ENCODE measurements at regions not wholly inside any gene's neighbourhood (a gene's known extent, or its start where the extent isn't known, plus 50 kb on each side); places are given as distances from the start of the nearest gene placed in this dataset.

DNA sequence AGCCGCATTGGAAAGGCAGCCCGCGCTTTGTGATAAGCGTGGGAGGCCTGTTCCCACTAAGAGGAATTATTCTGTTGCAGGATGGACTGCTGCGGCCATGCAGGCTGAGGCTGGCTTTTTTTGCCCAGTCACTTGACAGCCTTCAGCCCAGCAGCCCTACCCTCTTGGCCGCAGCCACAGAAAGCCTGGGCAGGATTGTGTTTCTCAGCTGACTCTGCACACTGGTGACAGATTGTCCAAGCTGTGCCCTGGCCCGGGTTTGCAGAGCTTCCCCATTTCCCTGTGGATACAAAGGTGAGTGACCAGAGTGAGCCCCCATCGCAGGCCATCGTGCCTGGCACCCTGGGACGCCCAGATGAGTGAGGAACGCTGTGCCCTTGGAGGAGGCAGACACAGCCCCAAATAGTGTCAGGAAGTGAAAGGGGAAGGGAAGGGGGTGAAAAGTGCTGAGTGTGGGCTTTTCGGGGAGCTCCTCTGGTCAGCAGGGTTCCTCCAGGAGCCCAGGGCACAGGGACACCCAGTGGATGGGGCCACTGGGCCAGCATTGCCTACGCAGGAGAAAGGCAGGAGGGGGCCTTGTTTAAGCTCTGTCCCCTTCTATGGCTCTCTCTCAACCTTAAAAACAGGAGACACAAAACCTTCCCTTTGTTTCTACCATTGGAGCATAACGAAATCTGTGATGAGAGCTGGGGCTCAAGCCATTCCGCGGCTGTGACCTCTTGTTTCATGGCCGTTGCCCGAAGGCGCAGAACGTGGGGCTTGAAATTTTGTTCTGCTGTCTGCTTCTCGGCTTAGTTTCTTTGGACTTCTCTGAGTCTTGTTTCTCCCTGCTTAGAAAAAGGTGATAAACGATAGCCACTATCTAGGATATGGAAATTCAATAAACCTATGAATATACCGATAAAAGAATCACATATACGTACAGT, 91.5 kb upstream of the MEF2A start:
- no peak overlapping the region for H3K4me3 Mint-ChIP-seq
- no peak overlapping the region for H3K27ac Mint-ChIP-seq
- H3K36me3 Mint-ChIP-seq, result no peaks in the 10 kb centered on the region
- no peak for DNase-seq (ENCODE audit: low spot score)
- H3K27me3 Mint-ChIP-seq (ENCODE audit: low read depth), result no peaks in the 10 kb centered on the region; the same call in 1 of the 2 replicates
- ChIA-PET POLR2A (no interaction called here), CTCF (interaction anchor here (0.7 to 1.6 kb wide), 2 partner anchors 65 to 230 kb away, joined by 3 to 6 read pairs; no protein-coding TSS in a partner anchor)
- no peak for ATAC-seq
- no peaks in the 10 kb centered on the region for H3K9me3 Mint-ChIP-seq
- TF ChIP-seq TEAD1 (CRISPR knock-in tag; IDR thresholded peaks at IDR 0.05) (no peak), MXD4 (CRISPR knock-in tag; IDR thresholded peaks at IDR 0.05; ENCODE audit: borderline replicate concordance) (no peak), FOXK1 (CRISPR knock-in tag; IDR thresholded peaks at IDR 0.05) (no peak), ZNF423 (CRISPR knock-in tag; IDR thresholded peaks at IDR 0.05) (no peak), CBFB (CRISPR knock-in tag; IDR thresholded peaks at IDR 0.05; ENCODE audit: low read depth) (no peak), NR2C2 (CRISPR knock-in tag; IDR thresholded peaks at IDR 0.05) (no peak), ZNF317 (CRISPR knock-in tag; IDR thresholded peaks at IDR 0.05; ENCODE audit: borderline replicate concordance, low read depth) (no peak), CREB1 (CRISPR knock-in tag; IDR thresholded peaks at IDR 0.05) (no peak), TCF7 (CRISPR knock-in tag; IDR thresholded peaks at IDR 0.05; ENCODE audit: low read depth) (no peak), SMAD3 (CRISPR knock-in tag; IDR thresholded peaks at IDR 0.05; ENCODE audit: borderline replicate concordance) (no peak), IRF2 (CRISPR knock-in tag; IDR thresholded peaks at IDR 0.05; ENCODE audit: borderline replicate concordance, low read depth) (no peak), NR1H2 (CRISPR knock-in tag; IDR thresholded peaks at IDR 0.05) (no peak)
- TF ChIP-seq, protein P1, sequence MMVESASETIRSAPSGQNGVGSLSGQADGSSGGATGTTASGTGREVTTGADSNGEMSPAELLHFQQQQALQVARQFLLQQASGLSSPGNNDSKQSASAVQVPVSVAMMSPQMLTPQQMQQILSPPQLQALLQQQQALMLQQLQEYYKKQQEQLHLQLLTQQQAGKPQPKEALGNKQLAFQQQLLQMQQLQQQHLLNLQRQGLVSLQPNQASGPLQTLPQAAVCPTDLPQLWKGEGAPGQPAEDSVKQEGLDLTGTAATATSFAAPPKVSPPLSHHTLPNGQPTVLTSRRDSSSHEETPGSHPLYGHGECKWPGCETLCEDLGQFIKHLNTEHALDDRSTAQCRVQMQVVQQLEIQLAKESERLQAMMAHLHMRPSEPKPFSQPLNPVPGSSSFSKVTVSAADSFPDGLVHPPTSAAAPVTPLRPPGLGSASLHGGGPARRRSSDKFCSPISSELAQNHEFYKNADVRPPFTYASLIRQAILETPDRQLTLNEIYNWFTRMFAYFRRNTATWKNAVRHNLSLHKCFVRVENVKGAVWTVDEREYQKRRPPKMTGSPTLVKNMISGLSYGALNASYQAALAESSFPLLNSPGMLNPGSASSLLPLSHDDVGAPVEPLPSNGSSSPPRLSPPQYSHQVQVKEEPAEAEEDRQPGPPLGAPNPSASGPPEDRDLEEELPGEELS (CRISPR knock-in tag; IDR thresholded peaks at IDR 0.05), result no peak
- TF ChIP-seq, protein P2, sequence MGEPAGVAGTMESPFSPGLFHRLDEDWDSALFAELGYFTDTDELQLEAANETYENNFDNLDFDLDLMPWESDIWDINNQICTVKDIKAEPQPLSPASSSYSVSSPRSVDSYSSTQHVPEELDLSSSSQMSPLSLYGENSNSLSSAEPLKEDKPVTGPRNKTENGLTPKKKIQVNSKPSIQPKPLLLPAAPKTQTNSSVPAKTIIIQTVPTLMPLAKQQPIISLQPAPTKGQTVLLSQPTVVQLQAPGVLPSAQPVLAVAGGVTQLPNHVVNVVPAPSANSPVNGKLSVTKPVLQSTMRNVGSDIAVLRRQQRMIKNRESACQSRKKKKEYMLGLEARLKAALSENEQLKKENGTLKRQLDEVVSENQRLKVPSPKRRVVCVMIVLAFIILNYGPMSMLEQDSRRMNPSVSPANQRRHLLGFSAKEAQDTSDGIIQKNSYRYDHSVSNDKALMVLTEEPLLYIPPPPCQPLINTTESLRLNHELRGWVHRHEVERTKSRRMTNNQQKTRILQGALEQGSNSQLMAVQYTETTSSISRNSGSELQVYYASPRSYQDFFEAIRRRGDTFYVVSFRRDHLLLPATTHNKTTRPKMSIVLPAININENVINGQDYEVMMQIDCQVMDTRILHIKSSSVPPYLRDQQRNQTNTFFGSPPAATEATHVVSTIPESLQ (CRISPR knock-in tag; IDR thresholded peaks at IDR 0.05), result no peak
- TF ChIP-seq, protein P3, sequence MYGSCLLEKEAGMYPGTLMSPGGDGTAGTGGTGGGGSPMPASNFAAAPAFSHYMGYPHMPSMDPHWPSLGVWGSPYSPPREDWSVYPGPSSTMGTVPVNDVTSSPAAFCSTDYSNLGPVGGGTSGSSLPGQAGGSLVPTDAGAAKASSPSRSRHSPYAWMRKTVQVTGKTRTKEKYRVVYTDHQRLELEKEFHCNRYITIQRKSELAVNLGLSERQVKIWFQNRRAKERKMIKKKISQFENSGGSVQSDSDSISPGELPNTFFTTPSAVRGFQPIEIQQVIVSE (CRISPR knock-in tag; IDR thresholded peaks at IDR 0.05; ENCODE audit: borderline replicate concordance), result no peak
- TF ChIP-seq, protein P4, sequence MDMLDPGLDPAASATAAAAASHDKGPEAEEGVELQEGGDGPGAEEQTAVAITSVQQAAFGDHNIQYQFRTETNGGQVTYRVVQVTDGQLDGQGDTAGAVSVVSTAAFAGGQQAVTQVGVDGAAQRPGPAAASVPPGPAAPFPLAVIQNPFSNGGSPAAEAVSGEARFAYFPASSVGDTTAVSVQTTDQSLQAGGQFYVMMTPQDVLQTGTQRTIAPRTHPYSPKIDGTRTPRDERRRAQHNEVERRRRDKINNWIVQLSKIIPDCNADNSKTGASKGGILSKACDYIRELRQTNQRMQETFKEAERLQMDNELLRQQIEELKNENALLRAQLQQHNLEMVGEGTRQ (CRISPR knock-in tag; IDR thresholded peaks at IDR 0.05), result no peak
- peaks cover 16% of the 10 kb centered on the region for H3K4me1 Mint-ChIP-seq

DNA sequence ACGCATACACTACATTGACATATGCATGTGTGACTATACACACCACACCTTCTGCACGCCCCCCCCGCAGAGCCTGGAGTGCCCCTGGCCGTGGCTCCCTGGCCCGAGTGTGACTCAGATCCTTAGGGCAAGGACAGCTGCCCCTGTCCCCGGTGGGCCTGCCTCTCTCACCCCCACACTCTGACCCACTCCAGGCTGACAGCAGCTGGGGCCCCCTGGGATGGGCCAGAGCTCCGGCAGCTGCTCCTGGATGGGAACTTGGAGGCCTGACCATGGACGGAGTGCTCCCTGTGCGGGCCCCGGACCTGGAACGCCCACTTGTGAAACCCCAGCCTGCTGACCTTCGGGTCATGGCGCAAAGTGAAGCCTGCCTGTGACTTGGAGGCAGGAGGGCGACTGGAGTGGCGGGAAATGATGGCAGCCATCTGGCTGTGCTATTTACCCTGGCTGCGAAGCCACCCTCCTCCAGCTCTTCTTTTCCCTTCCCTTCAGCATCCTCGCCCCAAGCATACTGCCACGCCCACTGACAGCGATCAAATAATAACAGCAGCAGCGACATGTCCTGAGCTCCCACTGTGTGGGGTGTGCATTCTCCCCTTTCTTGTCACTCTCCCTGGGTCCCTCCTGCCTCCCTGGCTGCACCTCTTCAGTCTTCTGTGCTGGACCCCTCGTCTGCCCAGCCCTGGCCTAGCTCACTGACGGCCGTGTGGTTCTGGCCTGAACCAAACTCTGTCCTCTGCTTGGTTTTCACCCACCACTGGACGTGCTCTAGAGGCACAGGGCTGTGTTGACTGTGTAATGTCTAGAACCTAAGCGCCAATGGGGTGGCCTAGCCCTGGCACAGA, 90.7 kb upstream of the MEF2A start:
- no peak for ATAC-seq
- no peaks in the 10 kb centered on the region for H3K9me3 Mint-ChIP-seq
- peaks cover 16% of the 10 kb centered on the region for H3K4me1 Mint-ChIP-seq
- H3K36me3 Mint-ChIP-seq, result no peaks in the 10 kb centered on the region
- ChIA-PET CTCF (interaction anchor here (0.7 to 1.6 kb wide), 2 partner anchors 66 to 229 kb away, joined by 3 to 6 read pairs; no protein-coding TSS in a partner anchor), POLR2A (no interaction called here)
- H3K27ac Mint-ChIP-seq, result no peak overlapping the region
- no peaks in the 10 kb centered on the region; the same call in 1 of the 2 replicates for H3K27me3 Mint-ChIP-seq (ENCODE audit: low read depth)
- no peak for DNase-seq (ENCODE audit: low spot score)
- no peak overlapping the region for H3K4me3 Mint-ChIP-seq
- TF ChIP-seq CREB1 (CRISPR knock-in tag; IDR thresholded peaks at IDR 0.05), result no peak
- TF ChIP-seq TP53 (CRISPR knock-in tag; IDR thresholded peaks at IDR 0.05), result no peak
- TF ChIP-seq, protein P5, sequence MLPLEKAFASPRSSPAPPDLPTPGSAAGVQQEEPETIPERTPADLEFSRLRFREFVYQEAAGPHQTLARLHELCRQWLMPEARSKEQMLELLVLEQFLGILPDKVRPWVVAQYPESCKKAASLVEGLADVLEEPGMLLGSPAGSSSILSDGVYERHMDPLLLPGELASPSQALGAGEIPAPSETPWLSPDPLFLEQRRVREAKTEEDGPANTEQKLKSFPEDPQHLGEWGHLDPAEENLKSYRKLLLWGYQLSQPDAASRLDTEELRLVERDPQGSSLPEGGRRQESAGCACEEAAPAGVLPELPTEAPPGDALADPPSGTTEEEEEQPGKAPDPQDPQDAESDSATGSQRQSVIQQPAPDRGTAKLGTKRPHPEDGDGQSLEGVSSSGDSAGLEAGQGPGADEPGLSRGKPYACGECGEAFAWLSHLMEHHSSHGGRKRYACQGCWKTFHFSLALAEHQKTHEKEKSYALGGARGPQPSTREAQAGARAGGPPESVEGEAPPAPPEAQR (CRISPR knock-in tag; IDR thresholded peaks at IDR 0.05), result no peak
- no peak for TF ChIP-seq NFE2L1 (CRISPR knock-in tag; IDR thresholded peaks at IDR 0.05)
- TF ChIP-seq, protein P6, sequence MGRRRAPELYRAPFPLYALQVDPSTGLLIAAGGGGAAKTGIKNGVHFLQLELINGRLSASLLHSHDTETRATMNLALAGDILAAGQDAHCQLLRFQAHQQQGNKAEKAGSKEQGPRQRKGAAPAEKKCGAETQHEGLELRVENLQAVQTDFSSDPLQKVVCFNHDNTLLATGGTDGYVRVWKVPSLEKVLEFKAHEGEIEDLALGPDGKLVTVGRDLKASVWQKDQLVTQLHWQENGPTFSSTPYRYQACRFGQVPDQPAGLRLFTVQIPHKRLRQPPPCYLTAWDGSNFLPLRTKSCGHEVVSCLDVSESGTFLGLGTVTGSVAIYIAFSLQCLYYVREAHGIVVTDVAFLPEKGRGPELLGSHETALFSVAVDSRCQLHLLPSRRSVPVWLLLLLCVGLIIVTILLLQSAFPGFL (CRISPR knock-in tag; IDR thresholded peaks at IDR 0.05; ENCODE audit: borderline replicate concordance), result no peak

Data from WTC11 (cell line).